ENCODE measurements at regions not wholly inside any gene's neighbourhood (a gene's known extent, or its start where the extent isn't known, plus 50 kb on each side); places are given as distances from the start of the nearest gene placed in this dataset.
"Not testable (repeated sequence)": the region's sequence is repeated elsewhere in the genome, so short reads cannot be mapped to it uniquely, and the experiment has no call there.

DNA sequence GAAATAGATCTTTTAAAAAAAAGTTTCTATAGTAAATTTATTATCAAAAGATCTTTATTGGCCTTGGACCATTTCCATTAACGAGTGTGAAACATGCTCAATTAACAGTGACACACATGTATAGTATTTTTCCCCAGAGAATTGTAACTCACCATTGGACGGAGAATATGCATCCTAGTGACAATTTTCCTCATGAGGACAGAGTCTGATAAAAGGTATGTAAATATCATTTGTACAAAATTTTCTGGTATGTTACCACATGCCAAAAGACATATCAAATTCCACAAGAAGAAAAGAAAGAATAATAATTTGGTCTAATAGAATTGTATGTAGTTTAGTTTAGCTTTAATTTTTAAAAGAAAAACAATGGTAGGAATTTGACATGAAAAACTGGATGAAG lies 1096.0 kb upstream of the FLRT2 start:
- DNase-seq = no peak

DNA sequence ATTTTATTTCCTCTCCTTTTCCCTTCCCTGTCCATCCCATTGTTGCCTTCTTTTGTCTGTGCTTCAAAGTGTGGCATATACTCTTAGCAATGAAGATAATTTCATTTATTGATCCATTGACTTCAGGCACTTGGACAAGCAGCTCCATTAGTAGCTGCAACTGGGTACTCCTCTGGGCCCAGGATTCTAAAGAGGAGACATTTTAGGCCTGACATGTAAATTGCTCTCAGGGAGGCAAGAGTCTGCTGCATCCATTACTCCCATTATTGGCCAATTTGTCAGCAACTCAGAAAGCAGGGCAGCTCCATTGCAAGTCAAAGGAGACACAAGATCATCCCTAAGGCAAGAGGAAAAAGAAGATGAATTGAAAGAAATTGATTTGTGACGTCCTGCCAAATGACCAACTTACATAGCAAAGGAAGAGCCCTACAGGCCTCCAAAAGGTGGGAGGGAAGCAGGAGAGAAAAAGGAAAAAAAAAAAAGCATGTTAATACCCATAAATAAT lies 1094.1 kb upstream of the FLRT2 start:
- no peak for DNase-seq

DNA sequence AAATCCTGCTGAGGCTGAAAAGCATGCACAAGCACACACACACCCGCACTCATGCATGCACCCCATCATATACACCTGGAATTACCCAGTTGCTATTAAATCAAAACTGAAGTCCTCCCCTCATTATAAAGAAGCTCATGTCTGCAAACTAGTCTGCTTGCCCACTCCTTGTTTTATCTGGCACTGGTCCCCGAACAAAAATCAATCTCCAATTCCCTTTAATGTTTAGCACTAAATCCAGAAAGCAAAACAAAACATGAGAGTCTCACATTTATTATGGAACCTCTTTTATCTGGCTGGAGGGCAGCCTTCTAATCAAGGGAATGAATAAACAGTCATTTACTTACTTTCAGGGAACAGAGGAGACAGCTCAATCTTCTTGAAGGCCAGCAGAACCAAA lies 1093.4 kb upstream of the FLRT2 start:
- no peak for DNase-seq

DNA sequence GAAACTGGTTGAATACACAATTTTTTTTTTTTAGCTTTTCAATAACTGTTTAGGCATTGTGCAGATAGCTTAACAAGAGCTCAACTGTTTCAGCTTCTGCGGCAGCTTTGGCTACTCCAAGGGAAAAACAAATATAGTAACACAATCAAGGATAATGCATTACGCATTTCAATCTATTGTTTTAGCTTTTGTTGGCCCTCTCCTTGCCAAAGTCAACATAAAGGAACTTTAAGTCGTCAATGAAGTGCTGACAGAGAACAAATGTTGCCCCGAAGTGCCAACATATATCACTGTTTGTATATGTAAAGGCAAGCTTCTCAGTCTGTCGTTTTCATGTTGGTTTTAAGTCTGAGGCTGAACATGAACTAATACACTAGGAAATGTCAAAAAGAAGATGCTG lies 1087.4 kb upstream of the FLRT2 start:
- DNase-seq = no peak

DNA sequence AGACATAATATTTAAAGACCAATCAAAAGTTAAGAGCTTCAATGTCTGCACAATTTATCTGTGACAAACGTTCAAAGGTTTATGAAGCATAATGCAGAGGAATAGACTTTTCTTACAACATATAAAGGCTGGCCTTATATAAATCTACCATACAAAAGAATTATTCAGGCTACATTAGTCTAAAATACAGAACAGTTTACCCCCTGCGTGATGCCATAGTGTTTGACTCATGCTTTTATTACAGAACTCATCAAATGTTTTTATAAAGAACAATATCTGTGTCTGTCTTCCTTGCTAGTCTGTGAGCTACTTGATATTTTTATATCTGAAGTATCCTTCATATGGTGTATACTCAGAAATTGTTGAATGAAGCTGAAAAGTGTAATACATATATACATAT lies 1084.5 kb upstream of the FLRT2 start:
- no peak for DNase-seq

DNA sequence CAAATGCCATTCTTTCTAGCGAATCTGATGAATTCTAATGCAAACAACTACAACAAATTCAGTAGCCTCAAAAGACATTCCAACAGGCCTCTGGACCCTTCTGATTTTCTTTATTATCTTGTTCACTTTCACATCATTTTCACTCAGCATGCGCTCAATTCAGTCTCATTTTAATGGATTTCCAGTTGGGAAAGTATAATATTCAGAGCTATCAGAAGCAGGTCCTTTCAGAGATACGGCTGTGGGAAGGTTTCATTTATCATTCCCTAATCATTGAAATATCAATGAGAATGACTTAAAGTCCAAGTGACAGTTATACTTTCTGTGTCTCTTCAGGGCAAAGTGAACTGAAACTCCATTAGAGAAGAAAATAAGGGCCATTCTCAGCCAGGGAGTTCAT lies 1083.7 kb upstream of the FLRT2 start:
- DNase-seq = no peak

DNA sequence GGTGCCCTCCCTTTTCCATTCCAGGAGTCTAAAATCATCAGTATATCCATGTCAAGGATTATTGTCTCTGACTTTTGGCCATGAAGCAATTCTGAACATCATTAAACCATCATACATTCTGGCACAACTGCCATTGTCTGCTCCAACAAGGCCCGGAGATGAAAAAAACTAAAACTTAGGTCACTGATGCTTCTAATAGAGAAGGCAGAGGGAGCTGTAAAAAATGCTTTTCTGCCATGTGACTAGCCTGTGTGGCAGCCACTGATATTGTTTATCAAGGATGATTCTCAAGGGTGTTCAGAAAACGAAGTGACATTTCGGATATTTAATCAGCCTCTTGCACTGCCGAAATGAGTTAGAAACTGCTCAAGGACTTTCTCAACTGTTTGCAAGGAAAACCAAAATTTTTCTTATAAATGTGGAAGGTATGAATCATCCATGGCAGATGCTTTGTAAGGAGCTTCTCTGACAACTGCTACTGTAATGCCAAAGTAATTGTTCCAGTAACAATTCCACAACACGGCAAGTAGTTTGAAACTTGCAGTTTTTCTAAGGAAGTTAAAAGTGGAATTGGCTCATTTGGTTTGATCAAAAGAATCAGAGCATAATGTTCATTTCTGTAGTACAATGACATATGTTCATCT lies 1076.5 kb upstream of the FLRT2 start:
- DNase-seq = no peak

DNA sequence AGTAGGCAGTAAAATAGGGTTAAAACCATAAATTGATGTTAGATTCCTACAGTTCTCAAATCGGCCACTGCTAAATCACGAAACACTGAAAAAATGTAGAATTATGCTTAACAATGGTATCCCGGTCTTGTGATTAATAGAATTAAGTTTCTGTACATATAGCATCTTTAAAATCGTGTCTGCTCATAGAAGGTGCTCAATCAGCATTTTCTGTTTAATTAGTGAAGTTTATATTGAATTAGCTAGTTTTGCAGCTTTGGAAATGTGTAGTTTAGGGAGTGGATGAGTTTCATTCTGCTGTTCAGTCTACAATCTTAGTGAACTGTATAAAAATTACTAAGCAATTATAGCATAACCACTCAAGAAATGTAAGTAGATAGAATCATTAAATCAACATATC lies 1075.8 kb upstream of the FLRT2 start:
- DNase-seq = no peak

DNA sequence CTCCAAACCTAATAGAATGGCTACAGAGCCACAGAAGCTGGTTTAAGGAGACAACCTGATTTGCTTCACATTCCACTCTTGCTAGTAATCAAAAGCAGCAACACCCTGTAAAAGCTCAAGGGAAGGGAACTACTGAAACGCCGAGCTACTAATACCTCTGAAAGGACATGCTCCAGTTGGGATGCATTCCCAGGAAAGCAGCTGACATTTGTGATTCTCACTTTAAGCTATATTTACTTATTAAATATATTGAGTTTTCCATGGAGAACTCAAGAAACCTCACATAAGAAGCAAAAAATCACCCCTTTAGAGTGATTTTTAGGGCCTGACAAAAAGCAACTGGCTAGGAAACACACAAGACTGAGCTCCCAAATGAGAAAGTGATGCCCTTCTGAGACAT lies 1073.0 kb upstream of the FLRT2 start:
- DNase-seq = no peak

DNA sequence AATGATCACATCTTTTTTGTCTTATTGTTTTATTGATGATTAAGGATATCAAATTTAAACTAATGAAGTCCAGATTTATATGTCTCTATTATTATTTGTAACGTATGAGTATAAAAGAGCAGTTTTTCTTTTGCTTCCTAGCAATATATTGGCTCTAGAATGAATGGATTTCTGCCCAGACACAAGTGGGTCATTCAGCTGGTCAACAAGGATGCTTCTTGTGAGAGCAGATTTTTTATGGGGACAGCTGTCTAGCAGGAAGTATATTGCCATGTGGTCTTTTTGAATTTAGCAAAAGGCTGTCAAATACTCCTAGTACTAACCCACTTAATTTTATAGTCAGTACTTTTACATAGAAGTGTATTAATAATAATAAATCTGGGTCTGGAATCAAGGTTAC lies 1071.1 kb upstream of the FLRT2 start:
- no peak for DNase-seq

DNA sequence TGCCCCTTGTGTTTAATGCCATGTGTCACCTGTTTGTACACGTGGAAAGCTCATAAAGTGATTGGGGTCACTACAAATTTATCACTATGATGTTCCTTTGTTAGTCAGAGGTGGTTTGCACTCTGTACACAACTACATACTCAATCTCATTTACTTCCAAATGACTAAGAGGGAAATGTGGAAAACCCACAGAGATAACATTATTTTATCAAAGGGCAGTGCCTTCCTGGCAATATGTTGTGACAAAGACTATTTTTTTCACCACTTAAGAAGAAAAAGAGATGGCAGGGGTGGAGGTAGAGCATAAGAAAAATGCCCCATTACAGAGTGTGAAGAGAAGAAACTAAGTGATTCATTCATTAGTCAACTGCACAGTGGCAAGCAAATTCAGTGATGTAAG lies 1064.1 kb upstream of the FLRT2 start:
- no peak for DNase-seq

DNA sequence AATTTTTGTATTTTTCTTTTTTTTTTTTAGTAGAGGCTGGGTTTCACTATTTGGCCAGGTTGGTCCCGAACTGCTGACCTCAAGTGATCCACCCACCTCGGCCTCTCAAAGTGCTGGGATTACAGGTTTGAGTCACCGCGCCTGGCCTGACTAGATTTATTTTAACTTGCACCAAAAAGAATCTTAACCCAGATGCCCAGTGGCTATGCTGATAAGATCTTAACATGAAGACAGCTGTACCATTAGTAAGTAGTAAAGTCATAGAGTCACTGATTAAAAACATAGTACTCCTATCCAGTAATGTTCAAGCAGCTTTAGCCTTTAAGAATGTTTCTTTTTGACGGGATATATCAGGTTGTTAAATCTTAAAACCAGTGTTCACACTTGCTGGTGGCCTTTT lies 1061.8 kb upstream of the FLRT2 start:
- DNase-seq = no peak

DNA sequence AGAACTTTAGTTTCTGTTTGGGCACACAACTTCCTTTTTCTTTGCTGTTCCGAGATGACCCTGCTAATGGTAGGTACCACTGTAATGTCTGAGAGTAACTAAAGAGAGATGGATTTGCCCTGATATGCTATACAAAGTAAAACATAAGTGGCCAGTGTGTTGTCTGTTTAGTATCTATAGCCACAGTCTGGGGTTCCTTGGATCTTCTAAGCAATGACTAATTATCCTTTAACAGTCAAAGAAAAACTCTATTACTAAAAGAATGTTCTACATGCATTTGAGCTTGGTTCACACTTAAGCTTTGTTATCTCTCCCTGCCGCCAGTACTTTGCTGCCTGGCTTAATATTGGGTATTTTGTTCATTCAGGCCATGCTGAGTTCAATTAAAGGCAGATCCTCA lies 1051.9 kb upstream of the FLRT2 start:
- no peak for DNase-seq

DNA sequence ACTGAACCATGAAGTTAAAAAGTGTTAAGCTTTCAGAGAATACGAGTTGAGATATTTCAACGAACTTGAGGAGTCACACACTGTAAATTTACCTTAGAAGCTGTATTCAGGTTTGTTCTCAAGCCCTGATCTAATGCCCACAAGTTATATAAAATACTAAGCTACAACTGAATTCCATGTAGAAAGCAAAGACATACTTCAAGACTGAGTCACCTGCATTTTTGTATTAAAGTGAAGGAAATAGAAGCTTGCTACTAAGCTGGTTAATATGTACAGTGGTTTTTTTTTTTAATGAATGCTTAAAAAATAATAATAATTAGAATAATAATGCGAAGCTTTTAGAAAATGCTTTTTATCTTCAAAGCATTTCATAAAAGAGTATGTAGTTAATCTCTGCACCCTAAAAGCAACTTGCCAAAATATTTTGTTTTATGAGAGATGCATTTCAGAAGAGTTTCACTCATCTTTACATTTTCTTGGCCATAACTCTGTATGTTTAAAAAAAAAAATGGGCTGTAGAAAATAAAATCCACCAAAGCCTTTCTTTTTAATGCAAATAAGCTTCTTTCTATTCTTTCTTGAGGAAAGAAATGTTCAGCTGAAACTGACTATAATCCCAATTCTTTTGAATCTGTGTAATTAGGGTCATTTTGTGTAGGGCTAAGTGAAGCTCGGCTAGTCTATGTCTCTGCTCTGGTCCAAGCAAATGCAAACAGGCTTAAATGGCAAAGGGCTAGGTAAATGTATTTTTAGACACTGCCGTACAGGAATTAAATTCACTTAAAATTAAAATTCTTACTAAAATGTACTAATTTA lies 1047.5 kb upstream of the FLRT2 start:
- DNase-seq = no peak

DNA sequence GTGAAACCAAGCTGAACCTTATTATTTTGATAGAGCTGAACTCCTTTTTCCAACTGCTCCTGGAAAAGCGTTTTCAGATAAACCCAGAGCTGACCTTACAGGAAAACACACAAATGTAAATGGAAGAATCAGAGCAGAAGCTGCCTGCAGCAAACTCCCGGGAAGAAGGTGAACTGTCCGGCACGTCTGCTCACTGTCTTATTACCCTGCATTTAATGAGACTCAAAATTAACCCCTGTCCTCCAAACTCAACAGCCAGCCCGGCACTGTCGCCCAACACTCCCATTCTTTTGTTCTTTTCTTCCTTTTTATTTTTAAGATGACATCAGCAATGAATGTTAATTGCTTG lies 1046.9 kb upstream of the FLRT2 start:
- DNase-seq = no peak

DNA sequence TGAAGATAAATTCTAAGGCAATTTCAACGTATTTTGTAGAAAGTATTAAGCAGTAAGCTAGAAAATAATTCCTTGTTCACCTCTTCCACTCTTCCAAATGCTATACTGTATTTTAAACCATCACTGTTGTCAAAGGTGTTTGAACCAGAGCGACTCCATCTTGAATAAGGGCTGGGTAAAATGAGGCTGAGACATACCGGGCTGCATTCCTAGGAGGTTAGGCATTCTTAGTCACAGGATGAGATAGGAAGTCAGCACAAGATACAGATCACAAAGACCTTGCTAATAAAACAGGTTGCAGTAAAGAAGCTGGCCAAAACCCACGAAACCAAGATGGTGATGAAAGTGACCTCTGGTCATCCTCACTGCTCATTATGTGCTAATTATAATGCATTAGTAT lies 1045.7 kb upstream of the FLRT2 start:
- not testable (repeated sequence) for DNase-seq

DNA sequence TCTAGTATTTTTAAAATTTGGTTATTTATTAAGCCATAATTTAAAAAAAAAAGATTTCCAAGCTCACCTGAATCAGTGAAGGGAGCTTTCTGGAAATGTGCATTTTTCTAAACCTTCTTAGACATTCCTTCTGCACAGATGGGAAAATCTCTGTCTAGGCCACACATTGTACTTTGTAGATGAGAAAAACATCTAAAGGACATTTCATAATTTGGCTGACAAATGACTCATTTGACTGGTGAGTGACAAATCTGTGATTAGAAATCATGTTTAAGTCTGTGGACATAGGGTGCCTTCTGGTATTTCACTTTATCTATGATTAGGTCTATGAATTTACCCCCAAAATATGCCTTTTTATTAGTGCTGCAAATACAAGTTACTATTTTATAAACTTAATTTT lies 1044.9 kb upstream of the FLRT2 start:
- DNase-seq = no peak

DNA sequence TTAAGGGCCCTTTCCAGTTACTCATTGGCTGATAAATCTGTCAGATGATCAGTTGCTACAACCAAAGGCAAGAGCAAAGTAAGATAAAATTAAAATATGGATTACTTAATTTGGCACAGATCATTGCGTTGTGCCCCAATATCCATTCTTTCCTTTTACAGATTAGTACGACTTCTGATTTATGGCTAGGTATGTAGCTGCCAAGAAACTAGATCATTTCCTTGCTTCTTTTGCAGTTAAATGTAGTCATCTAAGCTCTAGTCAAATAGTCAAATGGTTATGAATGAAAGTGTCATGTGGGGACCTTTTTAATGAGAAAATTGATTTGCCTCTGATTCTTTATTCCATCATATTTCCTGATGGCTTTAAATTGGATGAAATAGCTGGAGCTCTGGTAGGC lies 1039.9 kb upstream of the FLRT2 start:
- DNase-seq = no peak

DNA sequence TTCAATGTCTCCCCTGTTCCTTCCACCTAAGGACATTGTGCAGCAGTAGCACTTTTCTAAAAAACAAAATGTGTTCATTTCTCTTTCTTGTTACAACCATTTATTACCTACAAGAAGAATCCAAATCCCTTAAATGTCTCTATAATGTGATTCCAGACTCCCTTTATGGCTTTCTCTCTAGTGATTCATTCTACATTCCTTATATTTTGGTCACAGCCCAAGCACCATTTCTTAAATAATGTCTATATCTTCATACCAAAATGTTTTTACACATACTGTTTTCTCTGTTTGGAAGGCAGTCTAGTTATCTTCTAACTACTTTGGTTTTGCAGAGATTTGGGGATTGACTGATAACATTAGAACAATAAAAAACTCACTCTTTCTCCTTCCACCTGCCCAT lies 1037.3 kb upstream of the FLRT2 start:
- no peak for DNase-seq

DNA sequence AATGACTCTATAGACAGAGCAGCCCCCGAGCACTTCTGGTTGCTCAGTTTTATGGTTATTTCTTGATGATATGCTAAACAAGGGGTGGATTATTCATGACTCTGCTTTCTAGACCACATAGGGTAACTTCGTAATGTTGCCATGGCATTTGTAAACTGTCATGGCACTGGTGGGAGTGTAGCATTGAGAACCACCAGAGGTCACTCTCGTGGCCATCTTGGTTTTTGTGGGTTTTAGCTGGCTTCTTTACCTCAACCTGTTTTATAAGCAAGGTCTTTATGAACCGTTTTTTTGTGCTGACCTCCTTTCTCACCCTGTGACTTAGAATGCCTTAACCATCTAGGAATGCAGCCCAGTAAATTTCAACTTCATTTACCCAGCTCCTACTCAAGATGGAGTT lies 1036.2 kb upstream of the FLRT2 start:
- DNase-seq = no peak

DNA sequence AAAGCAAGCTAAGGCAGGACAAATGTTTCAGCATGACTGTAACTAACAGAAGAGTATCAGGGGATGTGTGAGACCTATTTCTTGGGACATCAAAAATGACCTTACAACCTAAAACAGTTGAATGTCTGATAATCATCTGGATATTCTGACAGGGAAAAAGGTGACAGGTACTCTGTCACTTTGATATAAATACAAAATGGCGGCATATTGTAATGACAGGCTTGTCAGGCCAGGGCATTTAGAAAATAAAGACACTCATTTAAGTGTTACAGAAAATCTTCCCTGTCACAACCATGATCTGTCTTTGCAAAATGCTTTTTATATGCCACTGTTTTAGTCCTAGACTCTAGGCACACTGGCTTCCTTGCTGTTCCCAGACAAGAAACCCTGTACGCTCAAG lies 1033.3 kb upstream of the FLRT2 start:
- DNase-seq = no peak

DNA sequence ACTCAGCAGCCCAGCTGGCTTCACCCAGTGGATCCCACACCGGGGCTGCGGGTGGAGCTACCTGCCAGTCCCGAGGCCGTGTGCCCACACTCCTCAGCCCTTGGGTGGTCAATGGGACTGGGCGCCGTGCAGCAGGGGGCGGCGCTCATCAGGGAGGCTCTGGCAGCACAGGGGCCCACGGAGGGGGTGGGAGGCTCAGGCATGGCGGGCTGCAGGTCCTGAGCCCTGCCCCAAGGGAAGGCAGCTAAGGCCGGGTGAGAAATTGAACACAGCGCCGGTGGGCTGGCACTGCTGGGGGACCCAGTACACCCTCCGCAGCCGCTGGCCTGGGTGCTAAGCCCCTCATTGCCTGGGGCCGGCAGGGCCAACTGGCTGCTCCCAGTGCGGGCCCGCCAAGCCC lies 1017.1 kb upstream of the FLRT2 start:
- DNase-seq = not testable (repeated sequence)

DNA sequence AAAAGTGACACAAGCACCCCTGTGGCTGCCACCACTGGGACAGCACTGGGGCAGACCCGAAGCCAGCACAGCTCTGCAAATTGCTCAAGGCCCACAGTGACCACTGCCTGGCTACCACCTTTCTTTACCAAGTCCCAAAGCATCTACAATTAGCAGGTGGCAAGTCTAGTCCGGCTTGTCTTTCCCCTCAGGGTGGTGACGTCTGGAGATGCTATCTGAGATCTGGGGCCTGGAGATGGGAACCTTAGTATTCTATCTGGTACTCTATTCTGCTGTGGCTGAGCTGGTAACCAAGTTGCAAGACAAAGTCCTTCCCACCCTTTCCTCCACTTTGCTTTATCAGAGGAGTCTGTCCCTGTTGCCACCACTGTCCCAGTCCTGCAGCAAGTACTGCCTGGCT lies 1010.1 kb upstream of the FLRT2 start:
- no peak for DNase-seq

DNA sequence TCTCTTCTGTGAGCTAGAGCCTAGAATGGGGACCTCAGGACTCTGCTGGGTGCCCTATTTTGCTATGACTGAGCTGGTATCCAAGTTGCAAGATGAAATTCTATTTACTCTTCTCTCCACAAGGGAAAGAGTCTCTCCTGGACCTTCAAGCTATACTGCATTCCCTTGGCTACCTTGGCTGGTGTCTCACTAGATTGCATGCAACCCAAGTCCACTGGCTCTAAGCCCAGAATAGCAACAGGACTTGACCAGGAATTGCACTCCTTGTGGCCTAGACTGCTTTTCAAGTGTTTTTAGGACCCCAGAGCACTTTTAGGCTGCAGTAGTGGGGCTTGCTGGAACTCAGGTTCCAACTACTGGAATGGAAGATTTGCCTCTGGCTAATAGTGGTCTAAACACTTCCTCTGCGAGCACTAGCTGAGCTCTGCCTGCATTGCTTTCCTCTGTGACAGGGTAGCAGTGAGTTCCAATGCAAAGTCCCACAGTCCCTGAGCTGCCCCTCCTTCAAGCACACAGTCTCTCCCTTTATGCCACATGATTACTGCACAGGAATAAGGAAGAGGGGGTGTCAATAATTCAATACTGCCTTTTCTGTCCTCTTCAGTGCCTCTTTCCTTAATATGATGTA lies 1009.1 kb upstream of the FLRT2 start:
- DNase-seq = no peak
